Suprapubic skin (tissue), 4 donors: ENCODE measurements at regions not wholly inside any gene's neighbourhood (a gene's known extent, or its start where the extent isn't known, plus 50 kb on each side); places are given as distances from the start of the nearest gene placed in this dataset.

ENCODE experiments used
- DNase-seq, 2 donors: peaks; one replicate each; pipeline ENCODE4 v3.0.0-alpha.2; 2019; ENCODE audit warnings: low spot score in 2 of 2
- H3K27ac ChIP-seq: fragments of 200-600 bp; sonication (generic); one replicate; pipeline ENCODE4 v1.5.1; 2019
- H3K27me3 ChIP-seq: fragments of 200-600 bp; sonication (generic); one replicate; pipeline ENCODE4 v1.5.1; 2019
- H3K36me3 ChIP-seq: fragments of 200-600 bp; sonication (generic); one replicate; pipeline ENCODE4 v1.5.1; 2019
- H3K4me1 ChIP-seq: fragments of 200-600 bp; sonication (generic); one replicate; pipeline ENCODE4 v1.5.1; 2019
- H3K4me3 ChIP-seq: fragments of 200-600 bp; sonication (generic); one replicate; pipeline ENCODE4 v1.5.1; 2019; ENCODE audit warnings: mild to moderate bottlenecking
- H3K9me3 ChIP-seq: fragments of 200-600 bp; sonication (generic); one replicate; pipeline ENCODE4 v1.5.1; 2019
- EP300 ChIP-seq: sonication (generic); formaldehyde crosslinking; IDR thresholded peaks from one replicate; pipeline ENCODE4 v1.6.1; 2017; ENCODE audit warnings: antibody characterized with exemption
- POLR2A ChIP-seq, 2 donors: fragments of 450-650 bp; IDR thresholded peaks; one replicate each; pipeline ENCODE4 v1.6.1; 2017; ENCODE audit warnings: antibody characterized with exemption in 2 of 2, mild to moderate bottlenecking in 2 of 2, moderate library complexity in 2 of 2
- POLR2AphosphoS5 ChIP-seq, 3 donors: sonication (generic); formaldehyde crosslinking; IDR thresholded peaks; one replicate each; pipeline ENCODE4 v1.6.1; 2017; ENCODE audit warnings: antibody characterized with exemption in 3 of 3
- WGBS: methylation state at CpG from one replicate; pipeline ENCODE4 v1.1.5; 2018; 5-methylcytosine and 5-hydroxymethylcytosine counted together
- TF ChIP-seq, protein P1 (sequence below), 2 donors: fragments of 200-600 bp in 1 of 2; fragments of 450-650 bp in 1 of 2; sonication (generic) in 1 of 2; IDR thresholded peaks; one replicate each; pipeline ENCODE4 v1.5.1; 2016 to 2019; ENCODE audit warnings: antibody characterized with exemption in 2 of 2, mild to moderate bottlenecking in 1 of 2, moderate library complexity in 1 of 2

DNA sequence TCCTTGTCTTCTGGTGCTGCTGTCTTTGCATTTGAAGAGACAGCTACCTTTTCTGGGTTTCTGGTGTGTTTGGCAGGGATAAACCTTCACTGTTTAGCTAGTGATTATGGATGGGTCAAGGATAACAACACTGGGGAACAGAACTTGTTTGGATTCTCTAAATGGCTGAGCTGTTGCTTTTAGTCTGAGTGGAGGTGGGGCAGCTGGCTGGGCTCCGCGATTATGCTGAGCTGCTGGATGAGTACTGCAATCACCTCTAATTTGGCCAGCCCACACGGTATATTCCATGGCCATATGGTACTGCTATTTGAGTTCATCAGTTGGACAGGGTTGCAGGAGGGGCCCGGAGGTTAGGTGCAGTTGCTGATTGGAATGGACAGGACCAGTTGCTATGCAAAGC lies 361.6 kb upstream of the TFPI start:
- Histone ChIP-seq H3K27me3 (no peaks in the 10 kb centered on the region), H3K4me1 (no peaks in the 10 kb centered on the region), H3K4me3 (no peak overlapping the region), H3K27ac (no peak overlapping the region), H3K36me3 (no peaks in the 10 kb centered on the region), H3K9me3 (no peaks in the 10 kb centered on the region)
- no peak for TF ChIP-seq EP300
- no peak for TF ChIP-seq POLR2AphosphoS5 (IDR thresholded peaks at IDR 0.05)
- no peak for TF ChIP-seq POLR2A (IDR thresholded peaks at IDR 0.05)
- TF ChIP-seq, protein P1, sequence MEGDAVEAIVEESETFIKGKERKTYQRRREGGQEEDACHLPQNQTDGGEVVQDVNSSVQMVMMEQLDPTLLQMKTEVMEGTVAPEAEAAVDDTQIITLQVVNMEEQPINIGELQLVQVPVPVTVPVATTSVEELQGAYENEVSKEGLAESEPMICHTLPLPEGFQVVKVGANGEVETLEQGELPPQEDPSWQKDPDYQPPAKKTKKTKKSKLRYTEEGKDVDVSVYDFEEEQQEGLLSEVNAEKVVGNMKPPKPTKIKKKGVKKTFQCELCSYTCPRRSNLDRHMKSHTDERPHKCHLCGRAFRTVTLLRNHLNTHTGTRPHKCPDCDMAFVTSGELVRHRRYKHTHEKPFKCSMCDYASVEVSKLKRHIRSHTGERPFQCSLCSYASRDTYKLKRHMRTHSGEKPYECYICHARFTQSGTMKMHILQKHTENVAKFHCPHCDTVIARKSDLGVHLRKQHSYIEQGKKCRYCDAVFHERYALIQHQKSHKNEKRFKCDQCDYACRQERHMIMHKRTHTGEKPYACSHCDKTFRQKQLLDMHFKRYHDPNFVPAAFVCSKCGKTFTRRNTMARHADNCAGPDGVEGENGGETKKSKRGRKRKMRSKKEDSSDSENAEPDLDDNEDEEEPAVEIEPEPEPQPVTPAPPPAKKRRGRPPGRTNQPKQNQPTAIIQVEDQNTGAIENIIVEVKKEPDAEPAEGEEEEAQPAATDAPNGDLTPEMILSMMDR (IDR thresholded peaks at IDR 0.05) = no peak
- WGBS = 91% methylated on average over 3 of the region's 4 CpGs
- no peak for DNase-seq

DNA sequence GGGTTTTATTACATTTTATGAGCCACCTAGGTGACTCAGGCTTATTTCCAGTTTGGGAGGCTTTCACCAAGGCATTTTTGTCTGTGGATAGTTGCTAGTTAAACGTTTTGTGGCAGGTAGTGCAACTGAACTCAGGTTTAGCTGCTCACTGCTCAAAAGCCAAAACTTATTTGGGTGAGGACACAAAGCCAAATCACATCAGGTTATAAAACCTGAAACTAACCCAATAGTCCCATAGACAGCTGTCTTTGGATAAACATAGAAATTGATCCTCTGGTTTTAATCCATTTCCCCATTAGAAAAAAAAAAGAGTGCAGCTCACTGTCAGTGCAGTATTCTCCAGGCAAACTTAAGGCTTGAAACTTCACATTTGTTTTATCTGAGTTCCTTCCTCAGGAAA lies 362.6 kb upstream of the TFPI start:
- no peaks in the 10 kb centered on the region for H3K4me1 ChIP-seq
- no peak overlapping the region for H3K27ac ChIP-seq
- no peaks in the 10 kb centered on the region for H3K36me3 ChIP-seq
- no peaks in the 10 kb centered on the region for H3K9me3 ChIP-seq
- no peak overlapping the region for H3K4me3 ChIP-seq
- 42% methylated on average over 1 of the region's 1 CpG for WGBS
- no peaks in the 10 kb centered on the region for H3K27me3 ChIP-seq
- DNase-seq = no peak
- TF ChIP-seq POLR2A (IDR thresholded peaks at IDR 0.05) = no peak
- no peak for TF ChIP-seq EP300
- no peak for TF ChIP-seq POLR2AphosphoS5 (IDR thresholded peaks at IDR 0.05)
- TF ChIP-seq, protein P1 (IDR thresholded peaks at IDR 0.05) = no peak

DNA sequence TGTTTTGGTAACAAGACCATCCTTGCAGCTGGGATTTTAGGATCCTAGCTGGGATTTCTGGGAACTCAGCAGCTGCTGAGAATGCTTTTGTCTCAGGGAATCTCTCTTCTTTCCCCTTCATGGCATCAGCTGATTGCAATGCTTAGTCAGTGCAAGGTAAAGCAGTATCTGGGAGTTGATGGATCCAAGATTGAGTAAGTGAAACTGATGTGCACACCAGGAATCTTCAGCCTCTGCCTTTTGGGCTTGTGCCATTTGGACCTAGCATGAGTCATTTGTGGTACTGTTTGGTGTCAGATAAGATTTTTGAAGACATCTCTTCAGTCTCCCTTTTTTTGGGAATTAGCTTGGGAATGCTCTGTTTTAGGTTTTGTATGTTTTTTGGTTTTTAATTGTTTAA lies 363.3 kb upstream of the TFPI start:
- Histone ChIP-seq H3K27ac (no peak overlapping the region), H3K4me1 (no peaks in the 10 kb centered on the region), H3K9me3 (no peaks in the 10 kb centered on the region), H3K4me3 (no peak overlapping the region), H3K27me3 (no peaks in the 10 kb centered on the region), H3K36me3 (no peaks in the 10 kb centered on the region)
- DNase-seq = no peak
- no peak for TF ChIP-seq POLR2AphosphoS5 (IDR thresholded peaks at IDR 0.05)
- TF ChIP-seq, protein P1 (IDR thresholded peaks at IDR 0.05) = no peak

DNA sequence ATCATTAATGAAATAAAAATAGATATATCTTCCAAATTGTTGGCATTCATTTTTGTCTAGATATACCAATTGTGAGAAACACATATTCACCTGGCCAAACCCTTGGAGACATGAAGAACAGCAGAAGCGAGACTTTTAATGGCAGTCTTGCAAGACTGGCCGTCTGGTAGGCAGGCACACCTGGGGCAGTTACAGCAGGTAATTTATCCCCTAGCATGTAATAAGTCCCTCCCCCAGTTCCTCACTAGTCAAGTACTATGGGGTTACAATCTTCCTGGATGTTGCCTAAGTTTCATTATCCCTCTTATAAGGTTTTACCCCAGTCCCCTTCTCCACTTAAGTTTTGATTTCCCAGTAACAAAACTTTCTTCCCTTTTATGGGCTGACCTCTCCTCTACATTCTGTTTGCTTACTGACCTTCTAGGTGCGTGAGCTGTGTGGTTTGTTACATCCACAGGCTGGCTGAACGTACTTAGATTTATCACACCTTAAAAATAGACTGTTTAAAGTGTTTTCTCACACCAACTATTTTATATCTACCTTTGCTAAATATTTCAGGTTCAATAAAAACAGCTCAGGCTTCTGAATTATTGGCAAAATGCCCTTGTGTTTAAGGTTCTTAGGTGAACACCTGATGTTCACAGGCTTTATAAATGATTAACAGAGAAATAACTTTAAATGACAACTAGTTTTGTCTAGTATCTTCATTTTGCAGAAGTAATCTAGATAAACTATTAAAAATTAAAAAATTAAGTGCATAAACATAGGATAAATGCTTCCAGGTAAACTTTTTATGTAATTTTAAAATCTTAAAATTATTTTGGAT lies 365.0 kb upstream of the TFPI start:
- Histone ChIP-seq H3K4me1 (no peaks in the 10 kb centered on the region), H3K9me3 (no peaks in the 10 kb centered on the region), H3K4me3 (no peak overlapping the region), H3K27ac (no peak overlapping the region), H3K36me3 (no peaks in the 10 kb centered on the region), H3K27me3 (no peaks in the 10 kb centered on the region)
- DNase-seq = no peak
- TF ChIP-seq EP300 (no peak), POLR2A (IDR thresholded peaks at IDR 0.05) (no peak), POLR2AphosphoS5 (IDR thresholded peaks at IDR 0.05) (no peak)
- TF ChIP-seq, protein P1 (IDR thresholded peaks at IDR 0.05) = no peak
- 64% methylated on average over 4 of the region's 4 CpGs for WGBS

DNA sequence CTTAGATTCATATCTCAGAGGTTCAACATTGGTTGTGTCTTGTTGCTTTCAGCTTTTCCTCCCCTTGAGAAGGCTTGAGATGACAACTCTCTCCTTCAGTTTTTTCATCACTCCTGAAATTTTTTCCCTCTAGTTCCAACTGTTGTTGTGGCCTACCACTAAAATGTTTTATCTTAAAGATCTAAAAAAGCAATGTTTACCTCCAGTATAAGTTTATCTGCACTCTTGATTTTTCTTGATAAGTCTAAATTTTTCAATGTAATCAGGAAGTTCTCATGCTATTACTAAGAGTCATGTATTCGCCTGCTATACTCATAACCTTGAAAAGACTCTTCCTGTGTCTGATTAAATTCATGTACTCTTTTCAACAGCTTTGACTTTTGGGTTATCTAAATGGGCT lies 366.3 kb upstream of the TFPI start:
- WGBS = 74% methylated on average over 1 of the region's 1 CpG
- DNase-seq = no peak
- Histone ChIP-seq H3K27ac (no peak overlapping the region), H3K4me3 (no peak overlapping the region), H3K9me3 (no peaks in the 10 kb centered on the region), H3K4me1 (no peaks in the 10 kb centered on the region), H3K36me3 (no peaks in the 10 kb centered on the region), H3K27me3 (no peaks in the 10 kb centered on the region)
- no peak for TF ChIP-seq POLR2AphosphoS5 (IDR thresholded peaks at IDR 0.05)
- TF ChIP-seq EP300 = no peak
- TF ChIP-seq POLR2A (IDR thresholded peaks at IDR 0.05) = no peak
- TF ChIP-seq, protein P1 (IDR thresholded peaks at IDR 0.05) = no peak
